ENCODE measurements at regions not wholly inside any gene's neighbourhood (a gene's known extent, or its start where the extent isn't known, plus 50 kb on each side); places are given as distances from the start of the nearest gene placed in this dataset.
A peak's percentile ranks its signal among the peaks of the same experiment; 100 is the strongest.

GRCh38 chr6:113560376-113560775 is 296.8 kb upstream of the MARCKS start:
- no peak overlapping the region for H3K4me3 ChIP-seq (ENCODE audit: low read depth, low read length)
- TF ChIP-seq CTCF (IDR thresholded peaks at IDR 0.05; ENCODE audit: low read depth, low read length), result no peak

DNA sequence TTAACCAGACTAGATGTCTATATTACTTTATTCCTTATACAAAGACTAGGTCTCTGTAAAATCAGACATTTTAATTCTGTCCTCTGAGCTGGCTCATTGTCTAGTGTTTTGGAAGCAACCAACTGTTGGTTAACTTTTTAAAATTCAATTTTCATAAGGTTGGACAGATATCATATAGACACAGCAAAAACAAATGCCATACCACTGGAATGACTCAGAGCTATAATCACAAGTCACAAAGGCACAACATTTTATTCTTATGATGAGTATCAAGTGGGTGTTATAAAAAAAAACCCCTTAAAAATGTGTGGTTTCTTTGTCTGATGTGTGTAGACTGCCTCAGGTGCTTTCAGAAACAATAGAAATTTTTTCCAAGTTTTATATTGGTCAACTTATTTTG is 296.2 kb upstream of the MARCKS start:
- TF ChIP-seq CTCF (IDR thresholded peaks at IDR 0.05; ENCODE audit: low read depth, low read length), result no peak
- H3K4me3 ChIP-seq (ENCODE audit: low read depth, low read length), result no peak overlapping the region

- H3K4me3 ChIP-seq (ENCODE audit: low read depth, low read length), result no peak overlapping the region
Measured at GRCh38 chr6:113562248-113562647, 294.9 kb upstream of the MARCKS start.

DNA sequence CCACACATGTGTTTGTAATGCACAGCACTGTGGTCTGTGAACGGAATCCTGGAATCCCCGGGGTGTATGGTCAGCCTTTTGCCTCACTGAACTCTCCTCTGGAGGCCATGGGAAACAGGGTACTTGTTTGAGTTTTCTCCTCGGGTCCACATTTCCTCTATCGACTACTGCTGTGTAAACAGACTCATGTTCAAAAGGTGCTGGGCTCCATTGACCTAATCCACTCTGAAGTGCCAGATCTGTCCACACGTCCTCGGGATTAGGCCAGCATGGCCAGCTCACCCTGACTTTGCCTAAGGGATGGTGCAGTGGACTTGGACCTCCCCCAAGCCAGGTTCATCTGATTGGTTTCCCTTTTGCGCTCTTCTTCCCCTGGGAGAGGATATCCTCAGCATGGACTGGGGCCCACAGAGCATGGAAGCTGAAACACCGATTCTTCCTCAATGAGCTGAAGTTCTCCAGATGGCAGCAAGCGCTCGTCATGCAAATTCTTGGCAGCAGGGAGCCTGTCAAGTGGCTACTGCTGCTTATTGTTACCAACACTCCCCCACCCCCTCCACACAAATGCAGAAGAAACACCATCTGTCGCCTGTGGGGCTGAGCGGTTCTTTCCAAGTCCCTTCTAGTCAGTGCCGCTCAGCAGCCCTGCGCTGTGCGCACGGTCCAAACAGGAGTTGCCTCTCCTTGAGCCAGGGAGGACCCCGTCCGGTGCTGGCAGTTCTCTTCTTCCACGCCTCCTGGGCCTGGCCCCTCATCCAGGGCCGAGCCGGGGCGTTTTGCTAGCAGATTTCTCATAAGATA is 292.6 kb upstream of the MARCKS start:
- no peak for TF ChIP-seq CTCF (IDR thresholded peaks at IDR 0.05; ENCODE audit: low read depth, low read length)
- H3K4me3 ChIP-seq (ENCODE audit: low read depth, low read length), result peak overlapping the region; percentile 1

More at GRCh38 chr6:113562248-113562647, 294.9 kb upstream of the MARCKS start:
- TF ChIP-seq CTCF (IDR thresholded peaks at IDR 0.05; ENCODE audit: low read depth, low read length), result no peak

GRCh38 chr6:113565306-113565705 is 291.8 kb upstream of the MARCKS start:
- peak overlapping the region; percentile 1; the same call in 1 of the 2 replicates for H3K4me3 ChIP-seq (ENCODE audit: low read depth, low read length)
- TF ChIP-seq CTCF (IDR thresholded peaks at IDR 0.05; ENCODE audit: low read depth, low read length), result no peak

- H3K4me3 ChIP-seq (ENCODE audit: low read depth, low read length), result no peak overlapping the region
- TF ChIP-seq CTCF (IDR thresholded peaks at IDR 0.05; ENCODE audit: low read depth, low read length), result no peak
Measured at GRCh38 chr6:113570161-113570560, 287.0 kb upstream of the MARCKS start.

DNA sequence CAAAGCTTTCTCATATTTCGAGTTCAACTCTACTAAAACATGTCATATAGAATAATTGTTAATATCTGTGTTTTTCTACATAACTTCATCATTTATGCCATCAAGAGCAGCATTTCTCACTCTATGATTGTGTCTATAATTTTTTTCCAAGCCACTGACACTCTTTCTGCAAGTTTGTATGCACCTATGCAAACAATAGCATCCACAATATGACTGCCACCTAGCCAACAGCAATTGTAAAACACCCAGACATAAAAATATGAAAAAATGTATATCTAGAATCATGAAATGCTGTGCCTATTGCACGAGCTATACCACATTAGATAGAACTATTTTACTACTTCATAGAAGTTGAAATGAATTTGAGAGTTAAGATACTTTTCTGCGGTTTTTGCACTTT is 286.5 kb upstream of the MARCKS start:
- TF ChIP-seq CTCF (IDR thresholded peaks at IDR 0.05; ENCODE audit: low read depth, low read length), result no peak
- no peak overlapping the region for H3K4me3 ChIP-seq (ENCODE audit: low read depth, low read length)
